ENCODE measurements at regions not wholly inside any gene's neighbourhood (a gene's known extent, or its start where the extent isn't known, plus 50 kb on each side); places are given as distances from the start of the nearest gene placed in this dataset.
"Not testable (repeated sequence)": the region's sequence is repeated elsewhere in the genome, so short reads cannot be mapped to it uniquely, and the experiment has no call there.

- Histone ChIP-seq H3K36me3 (no peaks in the 10 kb centered on the region), H3K4me1 (no peaks in the 10 kb centered on the region), H3K27ac (no peak overlapping the region), H3K27me3 (no peaks in the 10 kb centered on the region), H3K9me3 (peaks cover 0 to 1% (median 0%) of the 10 kb centered on the region in 12 donors), H3K4me3 (no peak overlapping the region)
- intact Hi-C loops (cut with DNase I) = no loop called here
- TF ChIP-seq CTCF (IDR thresholded peaks at IDR 0.05) (no peak), POLR2A (IDR thresholded peaks at IDR 0.05) (no peak)
- DNase-seq = no peak
- 45 to 55% (median 50%) methylated on average over 2 of the region's 2 CpGs for WGBS, 4 donors
- ATAC-seq = no peak
These were observed 154.0 kb upstream of the ADAMTSL1 start for GRCh38 chr9:18319918-18320445.

GRCh38 chr9:18324928-18325745 lies 148.8 kb upstream of the ADAMTSL1 start:
- H3K27ac ChIP-seq = no peak overlapping the region
- H3K4me1 ChIP-seq = no peaks in the 10 kb centered on the region
- no peak for ATAC-seq
- peaks cover 0 to 8% (median 0%) of the 10 kb centered on the region in 12 donors for H3K9me3 ChIP-seq
- H3K4me3 ChIP-seq = no peak overlapping the region
- intact Hi-C loops (cut with DNase I) = no loop called here
- no peak for DNase-seq
- WGBS, 4 donors = 73 to 84% (median 80%) methylated on average over 2 of the region's 2 CpGs
- no peaks in the 10 kb centered on the region for H3K36me3 ChIP-seq
- no peaks in the 10 kb centered on the region for H3K27me3 ChIP-seq
- TF ChIP-seq POLR2A (IDR thresholded peaks at IDR 0.05) = no peak
- TF ChIP-seq CTCF (IDR thresholded peaks at IDR 0.05) = no peak

- ATAC-seq; H3K9me3 ChIP-seq; H3K4me3 ChIP-seq; H3K36me3 ChIP-seq; intact Hi-C loops (cut with DNase I); H3K27me3 ChIP-seq; DNase-seq; H3K27ac ChIP-seq; H3K4me1 ChIP-seq: not testable (repeated sequence)
- WGBS, 4 donors = 92 to 97% (median 96%) methylated on average over 7 of the region's 7 CpGs
These were observed 148.3 kb upstream of the ADAMTSL1 start for GRCh38 chr9:18325746-18326011.

GRCh38 chr9:18327121-18327520 lies 146.8 kb upstream of the ADAMTSL1 start:
- H3K4me1 ChIP-seq = peaks cover 0 to 15% (median under 1%) of the 10 kb centered on the region in 12 donors
- H3K4me3 ChIP-seq = no peak overlapping the region
- DNase-seq (no peak), ATAC-seq (no peak)
- H3K9me3 ChIP-seq = peaks cover 0 to 8% (median 0%) of the 10 kb centered on the region in 12 donors
- no peaks in the 10 kb centered on the region for H3K36me3 ChIP-seq
- H3K27me3 ChIP-seq = no peaks in the 10 kb centered on the region
- intact Hi-C loops (cut with DNase I) = no loop called here
- no peak overlapping the region for H3K27ac ChIP-seq
- 74 to 86% (median 76%) methylated on average over 3 of the region's 3 CpGs for WGBS, 4 donors
- TF ChIP-seq CTCF (IDR thresholded peaks at IDR 0.05) (no peak), POLR2A (IDR thresholded peaks at IDR 0.05) (no peak)

Data from heart left ventricle (tissue), 16 donors.